NT2/D1 (cell line): ENCODE measurements at regions not wholly inside any gene's neighbourhood (a gene's known extent, or its start where the extent isn't known, plus 50 kb on each side); places are given as distances from the start of the nearest gene placed in this dataset.

ENCODE experiments used
- DNase-seq: peaks from one replicate; pipeline ENCODE4 v3.0.0-alpha.2; 2011; ENCODE audit warnings: low read depth, low spot score
- H3K27me3 ChIP-seq: 2 replicates; pipeline ENCODE4 v1.6.0; 2011; ENCODE audit warnings: mild to moderate bottlenecking; ENCODE audit not compliant: insufficient read length, insufficient read depth
- H3K36me3 ChIP-seq: 2 replicates; pipeline ENCODE4 v1.6.1; 2011; ENCODE audit warnings: mild to moderate bottlenecking, low read length, mixed read lengths; ENCODE audit not compliant: insufficient read depth, insufficient read length
- H3K4me1 ChIP-seq: 2 replicates; pipeline ENCODE4 v1.5.1; 2011; ENCODE audit not compliant: insufficient read depth, insufficient read length
- H3K4me3 ChIP-seq: 2 replicates; pipeline ENCODE4 v1.5.1; 2011; ENCODE audit warnings: low read depth; ENCODE audit not compliant: insufficient read length
- H3K9ac ChIP-seq: 2 replicates; pipeline ENCODE4 v1.6.0; 2011; ENCODE audit warnings: low read depth; ENCODE audit not compliant: insufficient read length
- H3K9me3 ChIP-seq: 2 replicates; pipeline ENCODE4 v1.5.1; 2011; ENCODE audit warnings: mild to moderate bottlenecking, low read length; ENCODE audit not compliant: insufficient read depth
- SUZ12 ChIP-seq: IDR thresholded peaks from 2 replicates; pipeline ENCODE4 v1.6.1; 2011; ENCODE audit not compliant: insufficient read length, insufficient read depth; ENCODE audit errors: extremely low read depth
- YY1 ChIP-seq: IDR thresholded peaks from 2 replicates; pipeline ENCODE4 v1.6.1; 2011; ENCODE audit not compliant: insufficient read length, insufficient read depth
- ZNF274 ChIP-seq: IDR thresholded peaks from 2 replicates; pipeline ENCODE4 v1.6.1; 2011; ENCODE audit warnings: mild to moderate bottlenecking, low read depth, low read length

DNA sequence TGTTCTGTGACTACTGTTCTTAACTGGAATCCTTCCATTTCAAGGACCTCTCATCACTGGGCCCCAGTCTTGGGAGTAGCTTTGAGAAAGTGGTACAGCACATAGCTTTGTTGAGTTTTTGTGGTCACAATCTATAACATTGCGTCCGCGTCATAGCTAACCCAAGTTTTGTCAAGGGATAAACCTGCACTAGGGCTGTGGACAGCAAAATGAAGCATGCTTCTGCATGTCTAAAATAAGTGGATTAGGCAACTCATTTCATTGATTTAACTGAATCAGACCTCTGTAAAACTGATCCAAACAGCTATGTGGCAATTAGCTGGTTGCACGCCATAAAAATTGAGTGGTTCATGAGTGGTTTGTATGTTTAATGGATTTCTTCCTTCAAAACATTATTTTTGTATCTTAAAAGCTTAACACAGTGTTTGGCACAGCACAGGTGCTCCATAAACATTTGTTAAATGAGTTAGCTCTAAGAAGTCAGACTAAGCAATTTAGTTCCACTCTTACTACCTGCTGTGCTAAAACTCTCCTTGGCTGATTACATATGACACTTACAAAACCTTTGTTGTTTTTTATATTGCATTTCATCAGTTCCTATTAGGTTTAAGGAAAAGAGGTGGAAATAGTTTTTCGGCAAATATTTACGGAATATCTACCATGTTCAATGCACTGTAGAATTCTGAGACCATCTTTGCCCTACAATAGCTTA lies 160.3 kb upstream of the ATXN1 start:
- no peaks in the 10 kb centered on the region for H3K27me3 ChIP-seq
- no peak for DNase-seq
- no peak overlapping the region for H3K4me3 ChIP-seq
- no peak for TF ChIP-seq YY1
- TF ChIP-seq SUZ12 = no peak
- no peak for TF ChIP-seq ZNF274
- H3K9me3 ChIP-seq = no peaks in the 10 kb centered on the region
- H3K4me1 ChIP-seq = no peaks in the 10 kb centered on the region
- H3K36me3 ChIP-seq = no peaks in the 10 kb centered on the region
- H3K9ac ChIP-seq = no peak overlapping the region

DNA sequence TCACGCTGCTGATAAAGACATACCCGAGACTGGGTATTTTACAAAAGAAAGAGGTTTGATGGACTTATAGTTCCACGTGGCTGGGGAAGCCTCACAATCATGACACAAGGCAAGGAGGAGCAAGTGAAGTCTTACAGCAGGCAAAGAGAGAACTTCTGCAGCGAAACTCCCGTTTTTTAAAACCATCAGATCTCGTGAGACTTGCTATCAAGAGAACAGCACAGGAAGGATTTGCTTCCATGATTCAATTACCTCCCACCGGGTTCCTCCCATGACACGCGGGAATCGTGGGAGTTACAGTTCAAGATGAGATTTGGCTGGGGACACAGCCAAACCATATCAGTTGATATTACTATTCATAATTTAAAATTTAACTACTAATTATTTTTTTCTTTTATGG lies 157.3 kb upstream of the ATXN1 start:
- no peaks in the 10 kb centered on the region; the same call in 1 of the 2 replicates for H3K9me3 ChIP-seq
- no peak for DNase-seq
- no peaks in the 10 kb centered on the region for H3K27me3 ChIP-seq
- no peak for TF ChIP-seq ZNF274
- no peak for TF ChIP-seq SUZ12
- no peak for TF ChIP-seq YY1
- H3K36me3 ChIP-seq = no peaks in the 10 kb centered on the region
- no peak overlapping the region for H3K9ac ChIP-seq
- no peak overlapping the region for H3K4me3 ChIP-seq
- no peaks in the 10 kb centered on the region for H3K4me1 ChIP-seq

DNA sequence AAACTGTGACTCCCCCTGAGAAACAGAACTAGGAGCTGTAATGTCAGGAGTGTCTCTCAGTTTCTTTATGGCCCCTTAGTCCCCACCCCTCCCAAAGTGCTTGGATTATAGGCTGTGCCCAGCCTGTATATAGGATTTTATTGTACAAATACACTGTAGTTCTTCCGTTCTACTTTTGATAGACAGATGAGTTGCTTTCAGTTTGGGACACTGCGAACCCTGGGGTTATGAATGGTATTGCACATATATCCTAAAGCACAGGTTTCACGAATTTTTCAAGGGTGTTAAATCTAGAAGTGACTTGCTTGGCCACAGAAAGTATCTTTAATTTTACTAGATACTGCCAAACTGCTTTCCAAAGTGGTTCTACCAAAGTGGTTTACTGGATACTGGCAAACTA lies 152.9 kb upstream of the ATXN1 start:
- H3K36me3 ChIP-seq = no peaks in the 10 kb centered on the region
- no peak overlapping the region for H3K9ac ChIP-seq
- TF ChIP-seq YY1 (no peak), ZNF274 (no peak), SUZ12 (no peak)
- DNase-seq = no peak
- H3K4me3 ChIP-seq = no peak overlapping the region
- H3K27me3 ChIP-seq = no peaks in the 10 kb centered on the region
- no peaks in the 10 kb centered on the region; the same call in 1 of the 2 replicates for H3K9me3 ChIP-seq
- H3K4me1 ChIP-seq = no peaks in the 10 kb centered on the region

DNA sequence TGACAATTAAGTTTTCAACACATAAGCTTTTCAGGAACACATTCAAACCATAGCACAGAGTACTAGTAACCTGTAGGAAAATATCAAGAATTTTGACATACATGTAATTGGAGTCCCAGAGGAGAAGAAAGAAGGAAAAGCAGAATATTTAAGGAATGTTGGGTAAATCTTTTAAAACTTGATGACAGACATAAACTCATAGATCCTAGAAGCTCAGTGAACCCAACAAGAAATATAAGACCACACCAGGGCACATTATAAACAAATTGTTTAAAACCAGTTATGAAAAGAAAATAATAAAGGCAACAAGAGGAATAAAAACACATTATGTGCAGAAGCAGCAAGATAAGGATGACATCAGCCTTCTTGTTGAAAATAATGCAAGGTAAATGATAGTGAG lies 151.5 kb upstream of the ATXN1 start:
- no peaks in the 10 kb centered on the region for H3K4me1 ChIP-seq
- no peaks in the 10 kb centered on the region for H3K27me3 ChIP-seq
- no peaks in the 10 kb centered on the region for H3K36me3 ChIP-seq
- no peak overlapping the region for H3K9ac ChIP-seq
- DNase-seq = no peak
- H3K9me3 ChIP-seq = no peaks in the 10 kb centered on the region; the same call in 1 of the 2 replicates
- no peak overlapping the region for H3K4me3 ChIP-seq
- TF ChIP-seq YY1 = no peak
- no peak for TF ChIP-seq SUZ12
- TF ChIP-seq ZNF274 = no peak

DNA sequence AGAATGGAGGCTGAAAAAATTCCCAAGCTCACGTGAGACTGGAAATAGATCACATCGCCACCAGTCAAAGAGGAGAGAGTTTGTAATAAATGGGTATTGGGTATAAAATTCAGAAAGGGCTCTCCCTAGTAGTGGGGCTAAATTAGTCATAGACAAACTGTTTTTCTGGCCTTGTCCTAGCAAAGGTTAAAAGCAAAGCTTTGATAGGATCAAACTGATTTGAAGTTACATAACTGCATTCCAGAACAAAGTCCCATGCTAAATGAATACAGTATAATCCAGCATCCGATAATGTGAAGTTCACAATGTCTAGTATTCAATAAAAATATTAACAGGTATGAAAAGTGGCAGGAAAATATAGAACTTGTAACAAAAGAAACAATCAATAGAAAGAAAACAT lies 149.8 kb upstream of the ATXN1 start:
- DNase-seq = no peak
- Histone ChIP-seq H3K4me1 (no peaks in the 10 kb centered on the region), H3K27me3 (no peaks in the 10 kb centered on the region), H3K9ac (no peak overlapping the region), H3K4me3 (no peak overlapping the region), H3K9me3 (no peaks in the 10 kb centered on the region; the same call in 1 of the 2 replicates), H3K36me3 (no peaks in the 10 kb centered on the region)
- no peak for TF ChIP-seq SUZ12
- TF ChIP-seq YY1 = no peak
- TF ChIP-seq ZNF274 = no peak

DNA sequence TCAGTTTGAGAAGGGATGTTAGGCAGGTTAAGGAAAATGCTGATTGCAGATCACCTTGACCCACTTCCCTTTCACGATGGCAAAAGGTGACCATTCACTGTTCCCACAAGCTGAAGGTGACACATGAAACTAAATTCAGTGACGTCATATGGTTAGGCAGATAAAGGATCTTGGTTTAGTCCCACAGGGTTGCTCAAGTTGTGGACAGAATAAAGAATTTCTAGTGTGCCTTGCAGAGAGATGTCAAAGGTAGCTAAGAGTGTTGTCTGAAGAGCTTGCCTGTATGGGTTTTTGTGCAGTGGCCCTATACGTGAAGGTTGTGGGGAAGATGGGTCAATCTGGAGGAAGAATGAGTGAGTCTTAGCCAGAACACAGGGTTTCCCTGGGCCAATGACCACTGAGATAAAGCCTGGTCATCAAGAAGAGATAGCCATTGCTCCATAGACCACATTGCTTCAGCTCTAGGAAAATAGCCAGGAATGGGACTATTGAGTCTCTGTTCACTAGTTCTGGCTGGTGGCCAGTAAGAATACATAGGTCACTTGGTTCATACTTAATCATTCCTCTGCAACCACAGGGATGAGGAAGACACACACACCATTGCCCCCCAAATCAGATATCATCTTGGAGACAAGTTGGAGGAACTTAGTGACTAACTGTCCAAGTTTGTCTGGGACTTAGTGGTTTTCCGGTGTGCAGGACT lies 148.5 kb upstream of the ATXN1 start:
- no peaks in the 10 kb centered on the region; the same call in 1 of the 2 replicates for H3K9me3 ChIP-seq
- DNase-seq = no peak
- H3K4me1 ChIP-seq = no peaks in the 10 kb centered on the region
- no peaks in the 10 kb centered on the region for H3K36me3 ChIP-seq
- H3K27me3 ChIP-seq = no peaks in the 10 kb centered on the region
- no peak overlapping the region for H3K4me3 ChIP-seq
- TF ChIP-seq SUZ12 (no peak), ZNF274 (no peak), YY1 (no peak)
- no peak overlapping the region for H3K9ac ChIP-seq

DNA sequence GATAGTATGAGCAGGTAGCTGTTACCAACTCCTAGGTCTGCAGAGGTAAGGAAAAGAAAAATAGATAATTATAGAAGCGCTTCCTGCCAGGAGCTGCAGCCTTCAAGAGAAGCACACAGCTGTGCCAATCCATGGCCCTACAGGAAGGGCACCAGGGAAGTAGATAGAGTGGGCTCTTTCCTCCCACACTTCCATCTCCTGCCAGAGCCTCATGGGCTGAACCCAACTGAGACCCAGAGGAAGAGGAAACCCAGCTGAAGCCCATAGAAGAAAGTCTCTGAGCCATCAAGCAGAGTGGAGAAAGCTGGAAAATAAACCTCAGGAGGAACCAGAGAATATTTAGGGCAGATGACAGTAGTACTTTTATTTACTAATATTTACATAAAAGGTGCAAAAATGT lies 146.7 kb upstream of the ATXN1 start:
- H3K36me3 ChIP-seq = no peaks in the 10 kb centered on the region
- no peak overlapping the region for H3K9ac ChIP-seq
- TF ChIP-seq SUZ12 (no peak), ZNF274 (no peak), YY1 (no peak)
- H3K9me3 ChIP-seq = no peaks in the 10 kb centered on the region
- H3K27me3 ChIP-seq = no peaks in the 10 kb centered on the region
- no peak overlapping the region for H3K4me3 ChIP-seq
- no peaks in the 10 kb centered on the region for H3K4me1 ChIP-seq
- no peak for DNase-seq
